SU-DHL-6 (cell line): ENCODE measurements at regions not wholly inside any gene's neighbourhood (a gene's known extent, or its start where the extent isn't known, plus 50 kb on each side); places are given as distances from the start of the nearest gene placed in this dataset.

Experiments used
- CTCF ChIP-seq: fragments of 200-600 bp; sonication (generic); IDR thresholded peaks from one replicate; pipeline ENCODE4 v1.5.1; 2017; ENCODE audit warnings: antibody characterized with exemption, mild to moderate bottlenecking, low read length, moderate library complexity; ENCODE audit not compliant: insufficient read depth, poor library complexity, severe bottlenecking
- EZH2phosphoT487 ChIP-seq: fragments of 200-600 bp; sonication (generic), shearing (Covaris generic); conservative IDR thresholded peaks from 2 replicates; pipeline ENCODE4 v1.6.1; 2018; ENCODE audit warnings: mild to moderate bottlenecking, antibody characterized with exemption, low read length, moderate library complexity, mixed read lengths

GRCh38 chr7:81327468-81328266 lies 408.8 kb upstream of the SEMA3C start:
- TF ChIP-seq CTCF (no peak), EZH2phosphoT487 (no peak)
